HCT116 (cell line): ENCODE measurements at regions not wholly inside any gene's neighbourhood (a gene's known extent, or its start where the extent isn't known, plus 50 kb on each side); places are given as distances from the start of the nearest gene placed in this dataset.

ENCODE experiments used
- ATAC-seq: fragments of 200-7000 bp; cut with Tn5 transposase; 2 replicates; pipeline ENCODE4 v1.9.1; 2020; ENCODE audit warnings: mild to moderate bottlenecking, moderate library complexity
- BruUV-seq: library from RNA; stranded (reverse); fragments of 400-500 nt; replicated peaks from 2 replicates; lab custom pipeline; 2021; lab: Mats Ljungman, UMichigan
- CTCF ChIA-PET: fragments of 300-600 bp; sonication (Branson Sonifier 250); formaldehyde crosslinking; loops from one replicate; lab custom pipeline; 2021; ENCODE audit warnings: antibody characterized with exemption; lab: Charles Lee
- POLR2A ChIA-PET: fragments of 300-600, 350-600 bp; sonication (Branson Sonifier 250); formaldehyde crosslinking; loops from one replicate; lab custom pipeline; 2021; ENCODE audit warnings: antibody characterized with exemption; lab: Charles Lee
- RAD21 ChIA-PET, 2 experiments: fragments of 300-600 bp; sonication (Branson Sonifier 250); formaldehyde crosslinking; loops; one replicate each; lab custom pipeline; 2023; ENCODE audit warnings: low total read pairs in 2 of 2; ENCODE audit not compliant: uncharacterized antibody in 2 of 2, unreplicated experiment in 2 of 2, low non-redundant PET in 1 of 2; lab: Charles Lee
- DNase-seq: peaks from one replicate; pipeline ENCODE4 v3.0.0-alpha.2; 2010; ENCODE audit warnings: low read depth, low spot score
- H2AFZ ChIP-seq: fragments of 200-600 bp; shearing (Covaris generic), sonication (generic); 2 replicates; pipeline ENCODE4 v1.6.1; 2017; ENCODE audit warnings: low read depth, mixed run types, mixed read lengths, antibody characterized with exemption, low read length; ENCODE audit not compliant: poor library complexity, severe bottlenecking
- H3K27ac ChIP-seq: 2 replicates; pipeline ENCODE4 v1.5.1; 2012; ENCODE audit warnings: low read depth, low read length
- H3K27me3 ChIP-seq: fragments of 200-600 bp; sonication (generic); 2 replicates; pipeline ENCODE4 v1.6.1; 2016; ENCODE audit warnings: mixed run types, low read length, mixed read lengths; ENCODE audit not compliant: insufficient read depth
- H3K36me3 ChIP-seq, 2 experiments: fragments of 200-500 bp in 1 of 2; fragments of 200-600 bp in 1 of 2; sonication (Bioruptor generic) in 1 of 2; sonication (generic) in 1 of 2; 2 replicates each; pipeline versions ENCODE4 v1.5.1 to v1.6.1; 2014 to 2016; ENCODE audit warnings: low read length in 2 of 2, inconsistent platforms in 1 of 2, mixed read lengths in 1 of 2, mixed run types in 1 of 2; ENCODE audit not compliant: insufficient read depth in 2 of 2, control insufficient read depth in 1 of 2
- H3K4me1 ChIP-seq, 2 experiments: fragments of 200-600 bp in 1 of 2; sonication (generic) in 1 of 2; 2 replicates each; pipeline versions ENCODE4 v1.5.1 to v1.6.1; 2012 to 2017; ENCODE audit warnings: low read length in 2 of 2, inconsistent platforms in 1 of 2, mild to moderate bottlenecking in 1 of 2, mixed read lengths in 1 of 2, mixed run types in 1 of 2, moderate library complexity in 1 of 2; ENCODE audit not compliant: insufficient read depth in 2 of 2, control insufficient read depth in 1 of 2
- H3K4me2 ChIP-seq: fragments of 200-600 bp; sonication (generic); 2 replicates; pipeline ENCODE4 v1.6.1; 2017; ENCODE audit warnings: mixed run types, low read length, mixed read lengths
- H3K4me3 ChIP-seq, 2 experiments: fragments of 200-600 bp in 1 of 2; sonication (generic) in 1 of 2; replicated peaks in 1 of 2; 2 replicates each; pipeline ENCODE4 v1.5.1; 2011 to 2016; ENCODE audit warnings: low read length in 2 of 2, control low read depth in 1 of 2, low read depth in 1 of 2, mild to moderate bottlenecking in 1 of 2, mixed read lengths in 1 of 2, mixed run types in 1 of 2
- H3K79me2 ChIP-seq: fragments of 200-600 bp; sonication (generic); 2 replicates; pipeline ENCODE4 v1.6.1; 2017; ENCODE audit warnings: mild to moderate bottlenecking, mixed run types, low read length, moderate library complexity, mixed read lengths; ENCODE audit not compliant: insufficient read depth
- H3K9ac ChIP-seq: fragments of 200-600 bp; sonication (generic); 2 replicates; pipeline ENCODE4 v1.6.1; 2016; ENCODE audit warnings: low read length, mixed read lengths
- H3K9me2 ChIP-seq: fragments of 200-600 bp; sonication (generic), shearing (Covaris generic); 2 replicates; pipeline ENCODE4 v1.6.1; 2017; ENCODE audit warnings: mixed run types, mild to moderate bottlenecking, moderate library complexity; ENCODE audit not compliant: insufficient read depth
- H3K9me3 ChIP-seq, 2 experiments: fragments of 200-500 bp in 1 of 2; fragments of 200-600 bp in 1 of 2; sonication (Bioruptor generic) in 1 of 2; sonication (generic) in 1 of 2; 2 replicates each; pipeline ENCODE4 v1.6.1; 2014 to 2017; ENCODE audit warnings: low read length in 2 of 2, mixed read lengths in 2 of 2, inconsistent platforms in 1 of 2, low read depth in 1 of 2, mild to moderate bottlenecking in 1 of 2, mixed run types in 1 of 2, moderate library complexity in 1 of 2; ENCODE audit not compliant: control insufficient read depth in 1 of 2, insufficient read depth in 1 of 2
- H4K20me1 ChIP-seq: fragments of 200-600 bp; sonication (generic), shearing (Covaris generic); 2 replicates; pipeline ENCODE4 v1.6.1; 2017; ENCODE audit warnings: mixed run types, mild to moderate bottlenecking, moderate library complexity; ENCODE audit not compliant: insufficient read depth
- CBX3 ChIP-seq: IDR thresholded peaks from 2 replicates; pipeline ENCODE4 v1.6.1; 2012; ENCODE audit warnings: low read depth
- CEBPB ChIP-seq: IDR thresholded peaks from 2 replicates; pipeline ENCODE4 v1.6.1; 2012; ENCODE audit warnings: low read depth
- EGR1 ChIP-seq: IDR thresholded peaks from 2 replicates; pipeline ENCODE4 v1.6.1; 2012; ENCODE audit warnings: low read depth
- ELF1 ChIP-seq: IDR thresholded peaks from 2 replicates; pipeline ENCODE4 v1.6.1; 2012; ENCODE audit warnings: low read depth, borderline replicate concordance
- EZH2 ChIP-seq: fragments of 200-600 bp; sonication (generic); IDR thresholded peaks from 2 replicates; pipeline ENCODE4 v1.6.1; 2017; ENCODE audit warnings: antibody characterized with exemption, mixed run types
- FOSL1 ChIP-seq: IDR thresholded peaks from 2 replicates; pipeline ENCODE4 v1.6.1; 2012; ENCODE audit warnings: low read depth
- JUND ChIP-seq: IDR thresholded peaks from 2 replicates; pipeline ENCODE4 v1.6.1; 2012
- POLR2AphosphoS5 ChIP-seq: IDR thresholded peaks from 2 replicates; pipeline ENCODE4 v1.6.1; 2011; ENCODE audit warnings: mild to moderate bottlenecking, low read depth, low read length, moderate library complexity
- RAD21 ChIP-seq: IDR thresholded peaks from 2 replicates; pipeline ENCODE4 v1.6.1; 2012; ENCODE audit warnings: low read depth, mild to moderate bottlenecking
- SIN3A ChIP-seq: IDR thresholded peaks from 2 replicates; pipeline ENCODE4 v1.6.1; 2012; ENCODE audit warnings: low read depth
- SP1 ChIP-seq: IDR thresholded peaks from 2 replicates; pipeline ENCODE4 v1.6.1; 2012; ENCODE audit warnings: low read depth
- TCF7L2 ChIP-seq: IDR thresholded peaks from 2 replicates; pipeline ENCODE4 v1.7.0; 2011; ENCODE audit warnings: borderline replicate concordance, inconsistent platforms; ENCODE audit not compliant: insufficient read depth, insufficient read length; ENCODE audit errors: extremely low read depth
- YY1 ChIP-seq: IDR thresholded peaks from 2 replicates; pipeline ENCODE4 v1.6.1; 2011; ENCODE audit warnings: low read length, low read depth, moderate library complexity, mild to moderate bottlenecking; ENCODE audit not compliant: insufficient replicate concordance; ENCODE audit errors: extremely low read depth
- ZFX ChIP-seq: fragments of 450-650 bp; IDR thresholded peaks from 2 replicates; pipeline ENCODE4 v1.6.1; 2017
- ZNF274 ChIP-seq: fragments of 200-500 bp; sonication (Bioruptor generic); IDR thresholded peaks from 2 replicates; pipeline ENCODE4 v1.6.1; 2014; ENCODE audit warnings: mild to moderate bottlenecking, low read depth, low read length, inconsistent platforms
- intact Hi-C: fragments of 100-400 bp; cut with micrococcal nuclease; formaldehyde crosslinking; loops from 2 replicates; pipeline ENCODE4 v1.10.0; 2022
- TF ChIP-seq, protein P1 (sequence below): IDR thresholded peaks from 2 replicates; pipeline ENCODE4 v1.6.1; 2011; ENCODE audit warnings: mild to moderate bottlenecking, low read length, moderate library complexity; ENCODE audit not compliant: insufficient replicate concordance; ENCODE audit errors: extremely low read depth
- TF ChIP-seq, protein P2 (sequence below), 3 experiments: fragments of 200-600 bp in 1 of 3; sonication (generic) in 1 of 3; IDR thresholded peaks in 2 of 3; conservative IDR thresholded peaks in 1 of 3; 2 replicates each; pipeline ENCODE4 v1.5.1; 2012 to 2017; ENCODE audit warnings: low read depth in 2 of 3, low read length in 2 of 3, antibody characterized with exemption in 1 of 3, borderline replicate concordance in 1 of 3, control low read depth in 1 of 3, mild to moderate bottlenecking in 1 of 3, mixed read lengths in 1 of 3, mixed run types in 1 of 3, moderate library complexity in 1 of 3; ENCODE audit not compliant: insufficient read depth in 1 of 3
- TF ChIP-seq, protein P3 (sequence below): IDR thresholded peaks from 2 replicates; pipeline ENCODE4 v1.6.1; 2012
- TF ChIP-seq, protein P4 (sequence below): IDR thresholded peaks from 2 replicates; pipeline ENCODE4 v1.6.1; 2012; ENCODE audit warnings: low read depth

DNA sequence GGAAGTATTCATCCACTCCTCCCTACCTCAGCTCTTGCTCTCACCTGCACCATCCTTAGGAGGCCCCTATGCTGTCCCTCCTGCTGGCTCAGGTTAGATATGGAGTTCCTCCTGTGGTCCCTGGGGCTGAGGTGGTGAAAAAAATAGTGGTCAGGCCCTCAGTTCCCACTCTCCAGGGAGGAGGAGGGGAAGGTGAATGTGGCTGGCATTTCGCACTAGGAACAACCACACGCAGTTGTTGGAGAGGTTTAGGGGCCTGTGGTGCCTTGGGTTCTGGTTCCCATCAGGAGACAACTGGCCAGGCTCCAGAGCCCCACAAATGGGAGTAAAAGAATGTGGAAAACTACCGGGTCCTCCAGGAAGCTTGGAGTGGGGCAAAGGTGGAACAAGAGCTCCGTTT lies 81.7 kb upstream of the HSPA9 start (continued):
- TF ChIP-seq, protein P1, sequence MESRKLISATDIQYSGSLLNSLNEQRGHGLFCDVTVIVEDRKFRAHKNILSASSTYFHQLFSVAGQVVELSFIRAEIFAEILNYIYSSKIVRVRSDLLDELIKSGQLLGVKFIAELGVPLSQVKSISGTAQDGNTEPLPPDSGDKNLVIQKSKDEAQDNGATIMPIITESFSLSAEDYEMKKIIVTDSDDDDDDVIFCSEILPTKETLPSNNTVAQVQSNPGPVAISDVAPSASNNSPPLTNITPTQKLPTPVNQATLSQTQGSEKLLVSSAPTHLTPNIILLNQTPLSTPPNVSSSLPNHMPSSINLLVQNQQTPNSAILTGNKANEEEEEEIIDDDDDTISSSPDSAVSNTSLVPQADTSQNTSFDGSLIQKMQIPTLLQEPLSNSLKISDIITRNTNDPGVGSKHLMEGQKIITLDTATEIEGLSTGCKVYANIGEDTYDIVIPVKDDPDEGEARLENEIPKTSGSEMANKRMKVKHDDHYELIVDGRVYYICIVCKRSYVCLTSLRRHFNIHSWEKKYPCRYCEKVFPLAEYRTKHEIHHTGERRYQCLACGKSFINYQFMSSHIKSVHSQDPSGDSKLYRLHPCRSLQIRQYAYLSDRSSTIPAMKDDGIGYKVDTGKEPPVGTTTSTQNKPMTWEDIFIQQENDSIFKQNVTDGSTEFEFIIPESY, result no peak

DNA sequence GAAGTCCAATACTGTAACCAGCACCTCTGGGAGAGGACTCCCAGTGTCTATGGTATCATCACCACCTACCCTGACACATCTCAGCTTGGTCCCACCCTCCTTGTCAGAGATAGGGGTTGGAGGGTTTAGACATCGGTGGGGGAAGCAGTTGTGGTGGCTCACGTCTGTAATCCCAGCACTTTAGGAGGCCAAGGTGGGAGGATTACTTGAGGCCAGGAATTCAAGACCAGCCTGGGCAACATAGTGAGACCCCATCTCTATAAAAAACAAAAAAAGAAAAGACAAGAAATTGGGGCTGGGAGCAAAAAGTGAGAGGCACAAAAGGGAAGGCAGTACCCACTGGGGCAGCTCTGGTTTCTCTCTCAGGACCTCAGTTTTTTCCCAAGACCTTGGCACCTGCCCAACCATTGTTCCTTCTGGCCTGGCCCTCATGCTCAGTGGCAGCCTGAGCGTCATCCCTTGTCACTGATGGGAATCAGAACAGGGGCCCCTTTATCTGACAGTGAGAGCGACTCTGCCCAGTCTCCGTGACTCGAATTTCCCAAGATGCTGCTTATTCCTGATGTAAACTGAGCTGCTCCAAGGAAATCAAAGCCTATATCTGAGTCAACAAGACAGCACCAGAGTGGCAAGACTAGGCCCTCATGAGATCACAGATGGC lies 80.5 kb upstream of the HSPA9 start:
- Histone ChIP-seq H3K4me3 (no peak overlapping the region), H3K9ac (no peak overlapping the region), H3K27me3 (no peaks in the 10 kb centered on the region)
- CTCF ChIA-PET, result interaction anchor here (1.4 kb wide), 1 partner anchor 15 kb away, joined by 4 read pairs; no protein-coding TSS in a partner anchor
- no peak for TF ChIP-seq CEBPB
- TF ChIP-seq ELF1, result no peak
- TF ChIP-seq ZNF274, result no peak
- TF ChIP-seq, protein P2, sequence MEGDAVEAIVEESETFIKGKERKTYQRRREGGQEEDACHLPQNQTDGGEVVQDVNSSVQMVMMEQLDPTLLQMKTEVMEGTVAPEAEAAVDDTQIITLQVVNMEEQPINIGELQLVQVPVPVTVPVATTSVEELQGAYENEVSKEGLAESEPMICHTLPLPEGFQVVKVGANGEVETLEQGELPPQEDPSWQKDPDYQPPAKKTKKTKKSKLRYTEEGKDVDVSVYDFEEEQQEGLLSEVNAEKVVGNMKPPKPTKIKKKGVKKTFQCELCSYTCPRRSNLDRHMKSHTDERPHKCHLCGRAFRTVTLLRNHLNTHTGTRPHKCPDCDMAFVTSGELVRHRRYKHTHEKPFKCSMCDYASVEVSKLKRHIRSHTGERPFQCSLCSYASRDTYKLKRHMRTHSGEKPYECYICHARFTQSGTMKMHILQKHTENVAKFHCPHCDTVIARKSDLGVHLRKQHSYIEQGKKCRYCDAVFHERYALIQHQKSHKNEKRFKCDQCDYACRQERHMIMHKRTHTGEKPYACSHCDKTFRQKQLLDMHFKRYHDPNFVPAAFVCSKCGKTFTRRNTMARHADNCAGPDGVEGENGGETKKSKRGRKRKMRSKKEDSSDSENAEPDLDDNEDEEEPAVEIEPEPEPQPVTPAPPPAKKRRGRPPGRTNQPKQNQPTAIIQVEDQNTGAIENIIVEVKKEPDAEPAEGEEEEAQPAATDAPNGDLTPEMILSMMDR (IDR thresholded peaks at IDR 0.05 in 2 of 3, conservative IDR thresholded peaks at IDR 0.05 in 1 of 3; ENCODE audit: borderline replicate concordance in 1 of 3, insufficient read depth in 1 of 3, low read depth in 2 of 3, low read length in 2 of 3), result no peak
- no peak for TF ChIP-seq EGR1
- no peak for TF ChIP-seq SP1
- no peak for TF ChIP-seq EZH2
- no peak for TF ChIP-seq SIN3A
- no peak for TF ChIP-seq JUND
- TF ChIP-seq, protein P3, sequence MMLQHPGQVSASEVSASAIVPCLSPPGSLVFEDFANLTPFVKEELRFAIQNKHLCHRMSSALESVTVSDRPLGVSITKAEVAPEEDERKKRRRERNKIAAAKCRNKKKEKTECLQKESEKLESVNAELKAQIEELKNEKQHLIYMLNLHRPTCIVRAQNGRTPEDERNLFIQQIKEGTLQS, result no peak
- no peak for TF ChIP-seq CBX3
- TF ChIP-seq RAD21, result no peak
- TF ChIP-seq, protein P4, sequence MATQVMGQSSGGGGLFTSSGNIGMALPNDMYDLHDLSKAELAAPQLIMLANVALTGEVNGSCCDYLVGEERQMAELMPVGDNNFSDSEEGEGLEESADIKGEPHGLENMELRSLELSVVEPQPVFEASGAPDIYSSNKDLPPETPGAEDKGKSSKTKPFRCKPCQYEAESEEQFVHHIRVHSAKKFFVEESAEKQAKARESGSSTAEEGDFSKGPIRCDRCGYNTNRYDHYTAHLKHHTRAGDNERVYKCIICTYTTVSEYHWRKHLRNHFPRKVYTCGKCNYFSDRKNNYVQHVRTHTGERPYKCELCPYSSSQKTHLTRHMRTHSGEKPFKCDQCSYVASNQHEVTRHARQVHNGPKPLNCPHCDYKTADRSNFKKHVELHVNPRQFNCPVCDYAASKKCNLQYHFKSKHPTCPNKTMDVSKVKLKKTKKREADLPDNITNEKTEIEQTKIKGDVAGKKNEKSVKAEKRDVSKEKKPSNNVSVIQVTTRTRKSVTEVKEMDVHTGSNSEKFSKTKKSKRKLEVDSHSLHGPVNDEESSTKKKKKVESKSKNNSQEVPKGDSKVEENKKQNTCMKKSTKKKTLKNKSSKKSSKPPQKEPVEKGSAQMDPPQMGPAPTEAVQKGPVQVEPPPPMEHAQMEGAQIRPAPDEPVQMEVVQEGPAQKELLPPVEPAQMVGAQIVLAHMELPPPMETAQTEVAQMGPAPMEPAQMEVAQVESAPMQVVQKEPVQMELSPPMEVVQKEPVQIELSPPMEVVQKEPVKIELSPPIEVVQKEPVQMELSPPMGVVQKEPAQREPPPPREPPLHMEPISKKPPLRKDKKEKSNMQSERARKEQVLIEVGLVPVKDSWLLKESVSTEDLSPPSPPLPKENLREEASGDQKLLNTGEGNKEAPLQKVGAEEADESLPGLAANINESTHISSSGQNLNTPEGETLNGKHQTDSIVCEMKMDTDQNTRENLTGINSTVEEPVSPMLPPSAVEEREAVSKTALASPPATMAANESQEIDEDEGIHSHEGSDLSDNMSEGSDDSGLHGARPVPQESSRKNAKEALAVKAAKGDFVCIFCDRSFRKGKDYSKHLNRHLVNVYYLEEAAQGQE, result no peak
- no peak for TF ChIP-seq TCF7L2
- TF ChIP-seq ZFX, result no peak
- TF ChIP-seq YY1, result no peak
- TF ChIP-seq POLR2AphosphoS5, result no peak
- no peak for TF ChIP-seq FOSL1
- TF ChIP-seq, all 23 proteins: peak for 0
- H3K9me3 ChIP-seq, result no peaks in the 10 kb centered on the region
- intact Hi-C loops, result no loop called here
- no peaks in the 10 kb centered on the region for H3K36me3 ChIP-seq
- H2AFZ ChIP-seq, result no peak overlapping the region
- no peak for DNase-seq
- no peaks in the 10 kb centered on the region for H3K79me2 ChIP-seq
- no peak for ATAC-seq
- peaks cover 5 to 7% of the 10 kb centered on the region in 2 experiments; a peak in 2 of 4 replicates for H3K4me1 ChIP-seq
- no peak overlapping the region for H3K27ac ChIP-seq
- no peak overlapping the region for H3K4me2 ChIP-seq
- RAD21 ChIA-PET, result no interaction called here
- H3K9me2 ChIP-seq, result no peaks in the 10 kb centered on the region
- no TSS peak for BruUV-seq
- H4K20me1 ChIP-seq, result no peaks in the 10 kb centered on the region
- POLR2A ChIA-PET, result no interaction called here
